Mesenchymal stem cell (in vitro differentiated cells and primary cell): ENCODE measurements at regions not wholly inside any gene's neighbourhood (a gene's known extent, or its start where the extent isn't known, plus 50 kb on each side); places are given as distances from the start of the nearest gene placed in this dataset.

ENCODE experiments used
- DNase-seq: peaks from one replicate; pipeline ENCODE4 v3.0.0-alpha.2; 2013
- H2AFZ ChIP-seq: one replicate; pipeline ENCODE4 v1.6.1; 2013; ENCODE audit warnings: low read depth, mild to moderate bottlenecking, control low read depth, inconsistent platforms, low read length, moderate library complexity
- H2AK5ac ChIP-seq: 2 replicates; pipeline ENCODE4 v1.6.1; 2013; ENCODE audit warnings: low read length, moderate library complexity, mild to moderate bottlenecking, inconsistent platforms; ENCODE audit not compliant: severe bottlenecking
- H2BK120ac ChIP-seq: one replicate; pipeline ENCODE4 v1.6.1; 2013; ENCODE audit warnings: low read depth, mild to moderate bottlenecking, inconsistent platforms, low read length, moderate library complexity
- H2BK12ac ChIP-seq, 2 experiments: one replicate each; pipeline ENCODE4 v1.6.1; 2013; ENCODE audit warnings: inconsistent platforms in 2 of 2, low read length in 2 of 2, mild to moderate bottlenecking in 2 of 2, moderate library complexity in 2 of 2, control low read depth in 1 of 2
- H2BK15ac ChIP-seq: one replicate; pipeline ENCODE4 v1.6.1; 2013; ENCODE audit warnings: mild to moderate bottlenecking, low read depth, inconsistent platforms; ENCODE audit not compliant: poor library complexity, severe bottlenecking
- H2BK5ac ChIP-seq: 2 replicates; pipeline ENCODE4 v1.6.1; 2013; ENCODE audit warnings: low read depth, mild to moderate bottlenecking, low read length, control low read depth, inconsistent platforms; ENCODE audit not compliant: poor library complexity, severe bottlenecking
- H3K14ac ChIP-seq, 2 experiments: one replicate each; pipeline ENCODE4 v1.6.1; 2013; ENCODE audit warnings: inconsistent platforms in 2 of 2, low read length in 2 of 2, control low read depth in 1 of 2, mild to moderate bottlenecking in 1 of 2, moderate library complexity in 1 of 2
- H3K18ac ChIP-seq, 2 experiments: one replicate each; pipeline ENCODE4 v1.6.1; 2013; ENCODE audit warnings: inconsistent platforms in 2 of 2, low read length in 2 of 2, control low read depth in 1 of 2, low read depth in 1 of 2, mild to moderate bottlenecking in 1 of 2
- H3K23ac ChIP-seq, 2 experiments: one replicate each; pipeline ENCODE4 v1.6.1; 2013; ENCODE audit warnings: inconsistent platforms in 2 of 2, low read length in 2 of 2, mild to moderate bottlenecking in 2 of 2, moderate library complexity in 2 of 2, control low read depth in 1 of 2
- H3K27ac ChIP-seq: 2 replicates; pipeline ENCODE4 v1.5.1; 2013; ENCODE audit warnings: mild to moderate bottlenecking, moderate library complexity, low read length, control low read depth, inconsistent platforms; ENCODE audit not compliant: poor library complexity, severe bottlenecking
- H3K27me3 ChIP-seq, 2 experiments: 2 replicates each; pipeline versions ENCODE4 v1.6.1 to v1.7.0; 2013; ENCODE audit warnings: low read length in 2 of 2, mild to moderate bottlenecking in 2 of 2, moderate library complexity in 2 of 2, control low read depth in 1 of 2, inconsistent platforms in 1 of 2; ENCODE audit not compliant: control insufficient read depth in 1 of 2, insufficient read depth in 1 of 2
- H3K36me3 ChIP-seq, 2 experiments: 2 replicates each; pipeline versions ENCODE4 v1.6.1 to v1.7.0; 2013; ENCODE audit warnings: low read length in 2 of 2, control low read depth in 1 of 2, inconsistent platforms in 1 of 2, low read depth in 1 of 2, mild to moderate bottlenecking in 1 of 2; ENCODE audit not compliant: insufficient read depth in 2 of 2, control insufficient read depth in 1 of 2
- H3K4ac ChIP-seq, 2 experiments: one replicate each; pipeline ENCODE4 v1.6.1; 2013; ENCODE audit warnings: inconsistent platforms in 2 of 2, low read length in 2 of 2, mild to moderate bottlenecking in 2 of 2, moderate library complexity in 2 of 2, control low read depth in 1 of 2, low read depth in 1 of 2
- H3K4me1 ChIP-seq: 2 replicates; pipeline ENCODE4 v1.6.1; 2013; ENCODE audit warnings: low read depth, low read length, control low read depth; ENCODE audit not compliant: control insufficient read depth, insufficient read depth
- H3K4me2 ChIP-seq: 2 replicates; pipeline ENCODE4 v1.6.1; 2013; ENCODE audit warnings: low read length, mild to moderate bottlenecking, inconsistent platforms; ENCODE audit not compliant: poor library complexity, severe bottlenecking
- H3K4me3 ChIP-seq, 2 experiments: 2 replicates each; pipeline versions ENCODE4 v1.5.1 to v1.7.0; 2013; ENCODE audit warnings: low read length in 2 of 2, mild to moderate bottlenecking in 2 of 2, control low read depth in 1 of 2, low read depth in 1 of 2; ENCODE audit not compliant: insufficient read depth in 1 of 2
- H3K79me1 ChIP-seq: replicated peaks from 2 replicates; pipeline ENCODE4 v1.6.1; 2013; ENCODE audit warnings: mild to moderate bottlenecking, control low read depth, low read length, inconsistent platforms; ENCODE audit not compliant: poor library complexity, severe bottlenecking
- H3K9ac ChIP-seq: 2 replicates; pipeline ENCODE4 v1.7.0; 2013; ENCODE audit warnings: mild to moderate bottlenecking, low read length, moderate library complexity
- H3K9me3 ChIP-seq: 2 replicates; pipeline ENCODE4 v1.7.0; 2013; ENCODE audit warnings: mild to moderate bottlenecking, low read length; ENCODE audit not compliant: control insufficient read depth
- H4K8ac ChIP-seq: one replicate; pipeline ENCODE4 v1.6.1; 2013; ENCODE audit warnings: inconsistent platforms, mild to moderate bottlenecking, low read length, moderate library complexity
- H4K91ac ChIP-seq: one replicate; pipeline ENCODE4 v1.6.1; 2013; ENCODE audit warnings: mild to moderate bottlenecking, low read length, inconsistent platforms
- WGBS: methylation state at CpG from one replicate; pipeline ENCODE4 v1.1.7; 2013; ENCODE audit warnings: mixed read lengths; 5-methylcytosine and 5-hydroxymethylcytosine counted together

DNA sequence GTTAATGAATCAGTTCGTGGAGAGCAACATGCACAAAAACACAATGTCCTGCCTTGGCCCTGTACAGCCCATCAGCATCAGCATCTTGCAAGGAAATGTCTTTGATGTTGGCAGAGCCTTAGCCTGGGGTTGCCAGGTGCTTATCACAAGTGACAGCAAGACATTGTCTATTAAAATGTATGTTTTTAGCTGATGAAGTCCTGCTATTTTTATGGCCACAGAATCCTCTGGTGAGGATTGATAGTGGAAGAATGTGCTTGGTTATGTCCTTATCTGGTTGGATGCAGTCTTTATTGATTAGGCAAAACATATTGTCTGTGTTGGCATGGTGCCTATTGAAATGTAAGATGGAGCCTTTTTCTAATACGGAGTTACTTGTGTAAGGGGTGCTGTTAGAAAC, 1427.0 kb upstream of the MIR17HG start:
- Histone ChIP-seq H3K9ac (no peak overlapping the region), H3K27ac (no peak overlapping the region)

GRCh38 chr13:89923052-89923451, 1424.4 kb upstream of the MIR17HG start:
- H3K27me3 ChIP-seq = no peaks in the 10 kb centered on the region
- no peak overlapping the region for H3K9ac ChIP-seq
- WGBS = 100% methylated on average over 1 of the region's 2 CpGs
- H3K4me2 ChIP-seq = no peak overlapping the region
- no peak overlapping the region for H3K4ac ChIP-seq
- no peak overlapping the region for H3K27ac ChIP-seq
- H2BK12ac ChIP-seq = no peak overlapping the region
- no peak overlapping the region for H3K23ac ChIP-seq
- no peak overlapping the region for H2AFZ ChIP-seq
- H4K8ac ChIP-seq = no peak overlapping the region
- no peak overlapping the region for H3K14ac ChIP-seq
- H3K18ac ChIP-seq = peak overlapping the region; percentile 48 to 49
- H2BK5ac ChIP-seq = no peak overlapping the region
- no peak for DNase-seq
- no peak overlapping the region for H2BK120ac ChIP-seq
- H3K9me3 ChIP-seq = no peaks in the 10 kb centered on the region
- no peaks in the 10 kb centered on the region for H3K36me3 ChIP-seq
- H2AK5ac ChIP-seq = no peak overlapping the region
- H2BK15ac ChIP-seq = no peak overlapping the region
- no peak overlapping the region for H4K91ac ChIP-seq
- no peak overlapping the region for H3K4me3 ChIP-seq
- H3K4me1 ChIP-seq = no peaks in the 10 kb centered on the region
- no peaks in the 10 kb centered on the region for H3K79me1 ChIP-seq

More for the DNA sequence above, 1427.0 kb upstream of the MIR17HG start:
- 86% methylated on average over 2 of the region's 2 CpGs for WGBS
- H4K91ac ChIP-seq = no peak overlapping the region
- no peak overlapping the region for H2BK12ac ChIP-seq
- no peak overlapping the region for H3K14ac ChIP-seq
- no peak overlapping the region for H2AFZ ChIP-seq
- no peak overlapping the region for H2BK120ac ChIP-seq
- no peaks in the 10 kb centered on the region for H3K79me1 ChIP-seq
- H3K9me3 ChIP-seq = no peaks in the 10 kb centered on the region
- H2AK5ac ChIP-seq = no peak overlapping the region
- H3K36me3 ChIP-seq = no peaks in the 10 kb centered on the region
- H3K4me1 ChIP-seq = no peaks in the 10 kb centered on the region
- H3K4me2 ChIP-seq = no peak overlapping the region
- no peak overlapping the region for H2BK5ac ChIP-seq
- H2BK15ac ChIP-seq = no peak overlapping the region
- H3K23ac ChIP-seq = no peak overlapping the region
- H3K18ac ChIP-seq = no peak overlapping the region
- H4K8ac ChIP-seq = no peak overlapping the region
- H3K27me3 ChIP-seq = no peaks in the 10 kb centered on the region
- DNase-seq = no peak
- H3K4ac ChIP-seq = no peak overlapping the region
- H3K4me3 ChIP-seq = no peak overlapping the region

DNA sequence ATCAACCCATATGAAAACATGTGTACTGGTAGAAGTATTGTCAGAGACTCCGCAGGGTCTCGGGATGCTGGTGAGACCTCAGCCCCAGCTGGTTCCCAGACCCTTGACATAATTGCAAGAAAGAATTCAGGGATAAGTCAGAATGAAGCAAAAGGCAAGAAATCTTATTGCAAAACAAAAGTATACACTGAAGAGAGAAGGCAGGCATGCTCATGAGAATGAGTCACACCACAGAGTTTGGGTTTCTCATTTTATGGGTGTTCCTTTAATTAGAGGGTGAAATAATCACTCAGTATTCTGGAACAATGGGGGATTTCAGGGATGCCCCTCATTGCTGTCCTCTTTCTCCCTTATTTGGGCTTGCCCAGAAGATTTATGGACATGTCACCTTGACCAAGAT, 1423.8 kb upstream of the MIR17HG start:
- H3K36me3 ChIP-seq = no peaks in the 10 kb centered on the region
- H3K4me2 ChIP-seq = no peak overlapping the region
- WGBS = 55% methylated on average over 2 of the region's 2 CpGs
- H3K9ac ChIP-seq = no peak overlapping the region
- DNase-seq = peak; percentile 75
- no peak overlapping the region for H2BK12ac ChIP-seq
- no peak overlapping the region for H2BK120ac ChIP-seq
- H3K18ac ChIP-seq = no peak overlapping the region
- H3K79me1 ChIP-seq = no peaks in the 10 kb centered on the region
- H3K4ac ChIP-seq = no peak overlapping the region
- H3K27me3 ChIP-seq = no peaks in the 10 kb centered on the region
- no peak overlapping the region for H2BK15ac ChIP-seq
- no peak overlapping the region for H3K27ac ChIP-seq
- no peak overlapping the region for H2AFZ ChIP-seq
- H2BK5ac ChIP-seq = no peak overlapping the region
- no peak overlapping the region for H3K14ac ChIP-seq
- H3K4me3 ChIP-seq = no peak overlapping the region
- no peaks in the 10 kb centered on the region for H3K9me3 ChIP-seq
- H2AK5ac ChIP-seq = no peak overlapping the region
- H4K8ac ChIP-seq = no peak overlapping the region
- H3K23ac ChIP-seq = no peak overlapping the region
- H3K4me1 ChIP-seq = no peaks in the 10 kb centered on the region
- no peak overlapping the region for H4K91ac ChIP-seq

GRCh38 chr13:89925107-89925506, 1422.4 kb upstream of the MIR17HG start:
- 78% methylated on average over 2 of the region's 2 CpGs for WGBS
- Histone ChIP-seq H3K27ac (no peak overlapping the region), H3K23ac (no peak overlapping the region), H4K91ac (no peak overlapping the region), H3K18ac (no peak overlapping the region), H3K9ac (no peak overlapping the region), H3K4me1 (no peaks in the 10 kb centered on the region), H3K27me3 (no peaks in the 10 kb centered on the region), H3K36me3 (no peaks in the 10 kb centered on the region), H2BK5ac (no peak overlapping the region), H2AFZ (no peak overlapping the region), H3K9me3 (no peaks in the 10 kb centered on the region), H2BK12ac (no peak overlapping the region), H2BK15ac (no peak overlapping the region), H3K4me3 (no peak overlapping the region), H3K4ac (no peak overlapping the region), H4K8ac (no peak overlapping the region), H3K14ac (no peak overlapping the region), H2BK120ac (no peak overlapping the region), H2AK5ac (no peak overlapping the region), H3K4me2 (no peak overlapping the region), H3K79me1 (no peaks in the 10 kb centered on the region)
- DNase-seq = peak; percentile 60
